SK-N-SH (cell line): ENCODE measurements at regions not wholly inside any gene's neighbourhood (a gene's known extent, or its start where the extent isn't known, plus 50 kb on each side); places are given as distances from the start of the nearest gene placed in this dataset.

Source experiments
- FOXM1 ChIP-seq: IDR thresholded peaks from 2 replicates; pipeline ENCODE4 v1.4.0; 2012; ENCODE audit warnings: low read depth, mild to moderate bottlenecking
- JUND ChIP-seq: IDR thresholded peaks from 2 replicates; pipeline ENCODE4 v1.4.0; 2012
- POLR2AphosphoS5 ChIP-seq: IDR thresholded peaks from 2 replicates; pipeline ENCODE4 v1.6.1; 2012; ENCODE audit warnings: low read depth, low read length
- RAD21 ChIP-seq: IDR thresholded peaks from 2 replicates; pipeline ENCODE4 v1.6.1; 2012; ENCODE audit warnings: mild to moderate bottlenecking, low read length
- RCOR1 ChIP-seq: fragments of 150-350 bp; IDR thresholded peaks from 2 replicates; pipeline ENCODE4 v1.6.1; 2017; ENCODE audit warnings: antibody characterized with exemption, low read length
- RFX5 ChIP-seq: IDR thresholded peaks from 2 replicates; pipeline ENCODE4 v1.6.1; 2012; ENCODE audit warnings: mild to moderate bottlenecking, improper control_type of control experiment, low read length
- SIN3A ChIP-seq: IDR thresholded peaks from 2 replicates; pipeline ENCODE4 v1.6.1; 2012; ENCODE audit warnings: low read depth, mild to moderate bottlenecking, low read length, moderate library complexity, borderline replicate concordance
- TCF12 ChIP-seq: IDR thresholded peaks from 2 replicates; pipeline ENCODE4 v1.4.0; 2012
- YY1 ChIP-seq: IDR thresholded peaks from 2 replicates; pipeline ENCODE4 v1.4.0; 2012; ENCODE audit warnings: low read depth, mild to moderate bottlenecking
- TF ChIP-seq, protein P1 (sequence below): fragments of 200-600 bp; sonication (generic); IDR thresholded peaks from 2 replicates; pipeline ENCODE4 v1.6.1; 2017; ENCODE audit warnings: antibody characterized with exemption, mild to moderate bottlenecking, moderate library complexity
- TF ChIP-seq, protein P2 (sequence below): IDR thresholded peaks from 2 replicates; pipeline ENCODE4 v1.4.0; 2012; ENCODE audit warnings: low read depth
- TF ChIP-seq, protein P3 (sequence below): IDR thresholded peaks from 2 replicates; pipeline ENCODE4 v1.6.1; 2012; ENCODE audit warnings: mild to moderate bottlenecking, low read depth, low read length, moderate library complexity

DNA sequence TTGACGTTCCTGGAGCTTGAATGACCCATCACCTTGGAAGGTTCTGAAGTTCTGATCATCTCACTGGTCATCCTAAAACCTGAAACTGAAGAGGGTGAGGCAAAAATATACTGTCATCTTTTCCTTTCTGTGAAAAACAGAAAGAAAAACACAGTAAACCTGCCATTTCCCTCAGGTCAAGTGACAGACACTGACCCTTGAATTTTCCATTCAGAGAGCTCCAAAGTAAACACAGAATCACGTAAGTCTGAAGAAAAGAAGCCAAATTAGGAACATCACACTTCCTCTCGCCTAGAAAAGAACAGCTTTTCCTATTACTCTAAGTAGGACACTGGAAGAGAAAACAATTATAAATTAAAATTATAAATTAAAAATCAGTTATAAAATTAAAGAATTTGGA, 78.7 kb upstream of the TGFBR2 start:
- TF ChIP-seq SIN3A (no peak), POLR2AphosphoS5 (no peak), YY1 (no peak), RAD21 (no peak), RFX5 (no peak), TCF12 (no peak), RCOR1 (no peak), JUND (no peak), FOXM1 (no peak)
- TF ChIP-seq, protein P1, sequence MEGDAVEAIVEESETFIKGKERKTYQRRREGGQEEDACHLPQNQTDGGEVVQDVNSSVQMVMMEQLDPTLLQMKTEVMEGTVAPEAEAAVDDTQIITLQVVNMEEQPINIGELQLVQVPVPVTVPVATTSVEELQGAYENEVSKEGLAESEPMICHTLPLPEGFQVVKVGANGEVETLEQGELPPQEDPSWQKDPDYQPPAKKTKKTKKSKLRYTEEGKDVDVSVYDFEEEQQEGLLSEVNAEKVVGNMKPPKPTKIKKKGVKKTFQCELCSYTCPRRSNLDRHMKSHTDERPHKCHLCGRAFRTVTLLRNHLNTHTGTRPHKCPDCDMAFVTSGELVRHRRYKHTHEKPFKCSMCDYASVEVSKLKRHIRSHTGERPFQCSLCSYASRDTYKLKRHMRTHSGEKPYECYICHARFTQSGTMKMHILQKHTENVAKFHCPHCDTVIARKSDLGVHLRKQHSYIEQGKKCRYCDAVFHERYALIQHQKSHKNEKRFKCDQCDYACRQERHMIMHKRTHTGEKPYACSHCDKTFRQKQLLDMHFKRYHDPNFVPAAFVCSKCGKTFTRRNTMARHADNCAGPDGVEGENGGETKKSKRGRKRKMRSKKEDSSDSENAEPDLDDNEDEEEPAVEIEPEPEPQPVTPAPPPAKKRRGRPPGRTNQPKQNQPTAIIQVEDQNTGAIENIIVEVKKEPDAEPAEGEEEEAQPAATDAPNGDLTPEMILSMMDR, result no peak
- TF ChIP-seq, protein P2, sequence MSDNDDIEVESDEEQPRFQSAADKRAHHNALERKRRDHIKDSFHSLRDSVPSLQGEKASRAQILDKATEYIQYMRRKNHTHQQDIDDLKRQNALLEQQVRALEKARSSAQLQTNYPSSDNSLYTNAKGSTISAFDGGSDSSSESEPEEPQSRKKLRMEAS, result no peak
- TF ChIP-seq, protein P3, sequence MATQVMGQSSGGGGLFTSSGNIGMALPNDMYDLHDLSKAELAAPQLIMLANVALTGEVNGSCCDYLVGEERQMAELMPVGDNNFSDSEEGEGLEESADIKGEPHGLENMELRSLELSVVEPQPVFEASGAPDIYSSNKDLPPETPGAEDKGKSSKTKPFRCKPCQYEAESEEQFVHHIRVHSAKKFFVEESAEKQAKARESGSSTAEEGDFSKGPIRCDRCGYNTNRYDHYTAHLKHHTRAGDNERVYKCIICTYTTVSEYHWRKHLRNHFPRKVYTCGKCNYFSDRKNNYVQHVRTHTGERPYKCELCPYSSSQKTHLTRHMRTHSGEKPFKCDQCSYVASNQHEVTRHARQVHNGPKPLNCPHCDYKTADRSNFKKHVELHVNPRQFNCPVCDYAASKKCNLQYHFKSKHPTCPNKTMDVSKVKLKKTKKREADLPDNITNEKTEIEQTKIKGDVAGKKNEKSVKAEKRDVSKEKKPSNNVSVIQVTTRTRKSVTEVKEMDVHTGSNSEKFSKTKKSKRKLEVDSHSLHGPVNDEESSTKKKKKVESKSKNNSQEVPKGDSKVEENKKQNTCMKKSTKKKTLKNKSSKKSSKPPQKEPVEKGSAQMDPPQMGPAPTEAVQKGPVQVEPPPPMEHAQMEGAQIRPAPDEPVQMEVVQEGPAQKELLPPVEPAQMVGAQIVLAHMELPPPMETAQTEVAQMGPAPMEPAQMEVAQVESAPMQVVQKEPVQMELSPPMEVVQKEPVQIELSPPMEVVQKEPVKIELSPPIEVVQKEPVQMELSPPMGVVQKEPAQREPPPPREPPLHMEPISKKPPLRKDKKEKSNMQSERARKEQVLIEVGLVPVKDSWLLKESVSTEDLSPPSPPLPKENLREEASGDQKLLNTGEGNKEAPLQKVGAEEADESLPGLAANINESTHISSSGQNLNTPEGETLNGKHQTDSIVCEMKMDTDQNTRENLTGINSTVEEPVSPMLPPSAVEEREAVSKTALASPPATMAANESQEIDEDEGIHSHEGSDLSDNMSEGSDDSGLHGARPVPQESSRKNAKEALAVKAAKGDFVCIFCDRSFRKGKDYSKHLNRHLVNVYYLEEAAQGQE, result no peak
